GM19043 (cell line): ENCODE measurements at regions not wholly inside any gene's neighbourhood (a gene's known extent, or its start where the extent isn't known, plus 50 kb on each side); places are given as distances from the start of the nearest gene placed in this dataset.
"Not testable (repeated sequence)": the region's sequence is repeated elsewhere in the genome, so short reads cannot be mapped to it uniquely, and the experiment has no call there.

Experiments
- ATAC-seq: cut with Tn5 transposase; IDR thresholded peaks from one replicate; pipeline ENCODE4 v1.9.1; 2021; ENCODE audit warnings: low read depth; ENCODE audit not compliant: unreplicated experiment

GRCh38 chr16:62829084-62829483, 792.8 kb upstream of the CDH8 start:
- no peak for ATAC-seq

- no peak for ATAC-seq
Observed at GRCh38 chr16:62821824-62822223, 785.6 kb upstream of the CDH8 start.

GRCh38 chr16:62816971-62817519, 780.8 kb upstream of the CDH8 start:
- no peak for ATAC-seq

GRCh38 chr16:62814891-62815290, 778.7 kb upstream of the CDH8 start:
- ATAC-seq, result no peak

GRCh38 chr16:62805221-62805857, 769.1 kb upstream of the CDH8 start:
- ATAC-seq, result no peak

- no peak for ATAC-seq
Observed at GRCh38 chr16:62794724-62795123, 758.5 kb upstream of the CDH8 start.

GRCh38 chr16:62780081-62780480, 743.8 kb upstream of the CDH8 start:
- not testable (repeated sequence) for ATAC-seq

GRCh38 chr16:62764572-62764971, 728.3 kb upstream of the CDH8 start:
- ATAC-seq, result no peak

- no peak for ATAC-seq
Observed at GRCh38 chr16:62760398-62760797, 724.2 kb upstream of the CDH8 start.

- no peak for ATAC-seq
Observed at GRCh38 chr16:62755938-62756337, 719.7 kb upstream of the CDH8 start.

- no peak for ATAC-seq
Observed at GRCh38 chr16:62752854-62753253, 716.6 kb upstream of the CDH8 start.

- no peak for ATAC-seq
Observed at GRCh38 chr16:62751218-62751617, 715.0 kb upstream of the CDH8 start.

- ATAC-seq, result no peak
Observed at GRCh38 chr16:62741692-62742091, 705.5 kb upstream of the CDH8 start.

- ATAC-seq, result no peak
Observed at GRCh38 chr16:62738666-62739460, 702.6 kb upstream of the CDH8 start.

- no peak for ATAC-seq
Observed at GRCh38 chr16:62732092-62732491, 695.9 kb upstream of the CDH8 start.

GRCh38 chr16:62724670-62725269, 688.5 kb upstream of the CDH8 start:
- ATAC-seq, result not testable (repeated sequence)

GRCh38 chr16:62720651-62721050, 684.4 kb upstream of the CDH8 start:
- no peak for ATAC-seq

- ATAC-seq, result no peak
Observed at GRCh38 chr16:62717026-62717425, 680.8 kb upstream of the CDH8 start.

- no peak for ATAC-seq
Observed at GRCh38 chr16:62715701-62716100, 679.5 kb upstream of the CDH8 start.

- ATAC-seq, result no peak
Observed at GRCh38 chr16:62712566-62712965, 676.3 kb upstream of the CDH8 start.

- no peak for ATAC-seq
Observed at GRCh38 chr16:62711797-62712196, 675.6 kb upstream of the CDH8 start.
